Prostate gland (tissue), 2 donors: ENCODE measurements at regions not wholly inside any gene's neighbourhood (a gene's known extent, or its start where the extent isn't known, plus 50 kb on each side); places are given as distances from the start of the nearest gene placed in this dataset.
"Not testable (repeated sequence)": the region's sequence is repeated elsewhere in the genome, so short reads cannot be mapped to it uniquely, and the experiment has no call there.

Experiments
- POLR2A ChIP-seq: fragments of 450-650 bp; IDR thresholded peaks from one replicate; pipeline ENCODE4 v1.6.1; 2016; ENCODE audit warnings: antibody characterized with exemption, mild to moderate bottlenecking
- POLR2AphosphoS5 ChIP-seq: sonication (generic); formaldehyde crosslinking; IDR thresholded peaks from one replicate; pipeline ENCODE4 v1.6.1; 2017; ENCODE audit warnings: antibody characterized with exemption
- TF ChIP-seq, protein P1 (sequence below), 4 experiments: fragments of 200-600 bp in 2 of 4; fragments of 450-650 bp in 2 of 4; sonication (generic) in 2 of 4; IDR thresholded peaks; 1 replicate in 3 of 4; 2 replicates in 1 of 4; pipeline ENCODE4 v1.5.1; 2016 to 2019; ENCODE audit warnings: antibody characterized with exemption in 4 of 4, mild to moderate bottlenecking in 2 of 4, moderate library complexity in 2 of 4

DNA sequence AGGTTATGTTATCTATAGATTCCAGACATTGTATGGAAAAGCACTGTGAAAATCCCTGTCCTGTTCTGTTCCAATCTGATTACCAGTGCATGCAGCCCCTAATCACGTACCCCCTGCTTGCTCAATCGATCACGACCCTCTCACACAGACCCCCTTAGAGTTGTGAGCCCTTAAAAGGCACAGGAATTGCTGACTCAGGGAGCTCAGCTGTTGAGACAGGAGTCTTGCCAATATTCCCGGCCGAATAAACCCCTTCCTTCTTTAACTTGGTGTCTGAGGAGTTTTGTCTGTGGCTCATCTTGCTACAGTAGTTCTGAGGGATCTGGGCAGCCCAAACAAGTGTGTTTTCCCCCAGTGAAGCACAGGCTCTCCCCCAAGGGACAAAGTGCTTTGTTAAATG lies 596.3 kb upstream of the EPHA5 start:
- TF ChIP-seq, protein P1, sequence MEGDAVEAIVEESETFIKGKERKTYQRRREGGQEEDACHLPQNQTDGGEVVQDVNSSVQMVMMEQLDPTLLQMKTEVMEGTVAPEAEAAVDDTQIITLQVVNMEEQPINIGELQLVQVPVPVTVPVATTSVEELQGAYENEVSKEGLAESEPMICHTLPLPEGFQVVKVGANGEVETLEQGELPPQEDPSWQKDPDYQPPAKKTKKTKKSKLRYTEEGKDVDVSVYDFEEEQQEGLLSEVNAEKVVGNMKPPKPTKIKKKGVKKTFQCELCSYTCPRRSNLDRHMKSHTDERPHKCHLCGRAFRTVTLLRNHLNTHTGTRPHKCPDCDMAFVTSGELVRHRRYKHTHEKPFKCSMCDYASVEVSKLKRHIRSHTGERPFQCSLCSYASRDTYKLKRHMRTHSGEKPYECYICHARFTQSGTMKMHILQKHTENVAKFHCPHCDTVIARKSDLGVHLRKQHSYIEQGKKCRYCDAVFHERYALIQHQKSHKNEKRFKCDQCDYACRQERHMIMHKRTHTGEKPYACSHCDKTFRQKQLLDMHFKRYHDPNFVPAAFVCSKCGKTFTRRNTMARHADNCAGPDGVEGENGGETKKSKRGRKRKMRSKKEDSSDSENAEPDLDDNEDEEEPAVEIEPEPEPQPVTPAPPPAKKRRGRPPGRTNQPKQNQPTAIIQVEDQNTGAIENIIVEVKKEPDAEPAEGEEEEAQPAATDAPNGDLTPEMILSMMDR (IDR thresholded peaks at IDR 0.05), result not testable (repeated sequence)
- not testable (repeated sequence) for TF ChIP-seq POLR2A, POLR2AphosphoS5
